Liver (tissue), 3 donors: ENCODE measurements at regions not wholly inside any gene's neighbourhood (a gene's known extent, or its start where the extent isn't known, plus 50 kb on each side); places are given as distances from the start of the nearest gene placed in this dataset.

ENCODE experiments used
- GABPA ChIP-seq, 2 donors: IDR thresholded peaks in 1 of 2; conservative IDR thresholded peaks in 1 of 2; 2 replicates each; pipeline ENCODE4 v1.6.1; 2016; ENCODE audit warnings: antibody characterized with exemption in 2 of 2, mild to moderate bottlenecking in 1 of 2, moderate library complexity in 1 of 2
- NR2F2 ChIP-seq: IDR thresholded peaks from 2 replicates; pipeline ENCODE4 v1.6.1; 2016; ENCODE audit warnings: antibody characterized with exemption
- RAD21 ChIP-seq, 2 donors: IDR thresholded peaks; 2 replicates each; pipeline ENCODE4 v1.6.1; 2016; ENCODE audit warnings: antibody characterized with exemption in 2 of 2, mild to moderate bottlenecking in 2 of 2
- TAF1 ChIP-seq: conservative IDR thresholded peaks from 2 replicates; pipeline ENCODE4 v1.6.1; 2016; ENCODE audit warnings: antibody characterized with exemption, mild to moderate bottlenecking
- TF ChIP-seq, protein P1 (sequence below): fragments of 150-350 bp; IDR thresholded peaks from 2 replicates; pipeline ENCODE4 v1.5.1; 2017; ENCODE audit warnings: improper control_type of control experiment, low read depth, low read length; ENCODE audit not compliant: missing input control
- TF ChIP-seq, protein P2 (sequence below): IDR thresholded peaks from 2 replicates; pipeline ENCODE4 v1.6.1; 2016; ENCODE audit warnings: antibody characterized with exemption, mild to moderate bottlenecking
- TF ChIP-seq, protein P3 (sequence below): IDR thresholded peaks from 2 replicates; pipeline ENCODE4 v1.6.1; 2016; ENCODE audit warnings: antibody characterized with exemption
- donor health status: healthy.
- donor health status: healthy.

DNA sequence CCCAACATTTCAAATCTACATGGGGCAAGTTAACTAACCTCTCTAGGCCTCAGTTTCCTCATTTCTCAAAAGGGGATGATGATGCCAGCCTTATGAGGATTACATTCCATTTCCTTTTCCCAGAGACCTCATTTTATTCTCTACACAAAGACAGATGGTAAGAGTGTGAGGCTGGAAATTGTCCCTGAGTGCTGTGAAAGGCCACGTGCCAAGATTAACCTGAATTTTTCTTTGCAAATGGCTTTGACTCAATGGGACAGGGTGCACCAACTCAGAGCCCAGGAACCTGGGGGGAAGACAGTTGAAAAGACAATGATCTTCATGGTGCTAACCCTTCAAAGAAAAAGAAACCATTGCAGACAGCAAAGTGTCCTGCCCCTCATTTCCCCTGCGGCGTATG lies 332.8 kb downstream of the TMEM114 start:
- TF ChIP-seq, protein P1, sequence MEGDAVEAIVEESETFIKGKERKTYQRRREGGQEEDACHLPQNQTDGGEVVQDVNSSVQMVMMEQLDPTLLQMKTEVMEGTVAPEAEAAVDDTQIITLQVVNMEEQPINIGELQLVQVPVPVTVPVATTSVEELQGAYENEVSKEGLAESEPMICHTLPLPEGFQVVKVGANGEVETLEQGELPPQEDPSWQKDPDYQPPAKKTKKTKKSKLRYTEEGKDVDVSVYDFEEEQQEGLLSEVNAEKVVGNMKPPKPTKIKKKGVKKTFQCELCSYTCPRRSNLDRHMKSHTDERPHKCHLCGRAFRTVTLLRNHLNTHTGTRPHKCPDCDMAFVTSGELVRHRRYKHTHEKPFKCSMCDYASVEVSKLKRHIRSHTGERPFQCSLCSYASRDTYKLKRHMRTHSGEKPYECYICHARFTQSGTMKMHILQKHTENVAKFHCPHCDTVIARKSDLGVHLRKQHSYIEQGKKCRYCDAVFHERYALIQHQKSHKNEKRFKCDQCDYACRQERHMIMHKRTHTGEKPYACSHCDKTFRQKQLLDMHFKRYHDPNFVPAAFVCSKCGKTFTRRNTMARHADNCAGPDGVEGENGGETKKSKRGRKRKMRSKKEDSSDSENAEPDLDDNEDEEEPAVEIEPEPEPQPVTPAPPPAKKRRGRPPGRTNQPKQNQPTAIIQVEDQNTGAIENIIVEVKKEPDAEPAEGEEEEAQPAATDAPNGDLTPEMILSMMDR, result no peak
- no peak for TF ChIP-seq NR2F2
- no peak for TF ChIP-seq TAF1
- TF ChIP-seq RAD21 (IDR thresholded peaks at IDR 0.05), result no peak
- TF ChIP-seq, protein P2, sequence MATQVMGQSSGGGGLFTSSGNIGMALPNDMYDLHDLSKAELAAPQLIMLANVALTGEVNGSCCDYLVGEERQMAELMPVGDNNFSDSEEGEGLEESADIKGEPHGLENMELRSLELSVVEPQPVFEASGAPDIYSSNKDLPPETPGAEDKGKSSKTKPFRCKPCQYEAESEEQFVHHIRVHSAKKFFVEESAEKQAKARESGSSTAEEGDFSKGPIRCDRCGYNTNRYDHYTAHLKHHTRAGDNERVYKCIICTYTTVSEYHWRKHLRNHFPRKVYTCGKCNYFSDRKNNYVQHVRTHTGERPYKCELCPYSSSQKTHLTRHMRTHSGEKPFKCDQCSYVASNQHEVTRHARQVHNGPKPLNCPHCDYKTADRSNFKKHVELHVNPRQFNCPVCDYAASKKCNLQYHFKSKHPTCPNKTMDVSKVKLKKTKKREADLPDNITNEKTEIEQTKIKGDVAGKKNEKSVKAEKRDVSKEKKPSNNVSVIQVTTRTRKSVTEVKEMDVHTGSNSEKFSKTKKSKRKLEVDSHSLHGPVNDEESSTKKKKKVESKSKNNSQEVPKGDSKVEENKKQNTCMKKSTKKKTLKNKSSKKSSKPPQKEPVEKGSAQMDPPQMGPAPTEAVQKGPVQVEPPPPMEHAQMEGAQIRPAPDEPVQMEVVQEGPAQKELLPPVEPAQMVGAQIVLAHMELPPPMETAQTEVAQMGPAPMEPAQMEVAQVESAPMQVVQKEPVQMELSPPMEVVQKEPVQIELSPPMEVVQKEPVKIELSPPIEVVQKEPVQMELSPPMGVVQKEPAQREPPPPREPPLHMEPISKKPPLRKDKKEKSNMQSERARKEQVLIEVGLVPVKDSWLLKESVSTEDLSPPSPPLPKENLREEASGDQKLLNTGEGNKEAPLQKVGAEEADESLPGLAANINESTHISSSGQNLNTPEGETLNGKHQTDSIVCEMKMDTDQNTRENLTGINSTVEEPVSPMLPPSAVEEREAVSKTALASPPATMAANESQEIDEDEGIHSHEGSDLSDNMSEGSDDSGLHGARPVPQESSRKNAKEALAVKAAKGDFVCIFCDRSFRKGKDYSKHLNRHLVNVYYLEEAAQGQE, result no peak
- TF ChIP-seq, protein P3, sequence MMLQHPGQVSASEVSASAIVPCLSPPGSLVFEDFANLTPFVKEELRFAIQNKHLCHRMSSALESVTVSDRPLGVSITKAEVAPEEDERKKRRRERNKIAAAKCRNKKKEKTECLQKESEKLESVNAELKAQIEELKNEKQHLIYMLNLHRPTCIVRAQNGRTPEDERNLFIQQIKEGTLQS, result no peak
- TF ChIP-seq GABPA (IDR thresholded peaks at IDR 0.05 in 1 of 2, conservative IDR thresholded peaks at IDR 0.05 in 1 of 2), result no peak
